GM21381 (cell line): ENCODE measurements at regions not wholly inside any gene's neighbourhood (a gene's known extent, or its start where the extent isn't known, plus 50 kb on each side); places are given as distances from the start of the nearest gene placed in this dataset.

Experiments
- ATAC-seq: cut with Tn5 transposase; IDR thresholded peaks from one replicate; pipeline ENCODE4 v1.9.1; 2021; ENCODE audit warnings: mild to moderate bottlenecking, moderate library complexity; ENCODE audit not compliant: unreplicated experiment

- no peak for ATAC-seq
Observed at GRCh38 chr2:15789381-15790062, 150.8 kb upstream of the MYCN start.

DNA sequence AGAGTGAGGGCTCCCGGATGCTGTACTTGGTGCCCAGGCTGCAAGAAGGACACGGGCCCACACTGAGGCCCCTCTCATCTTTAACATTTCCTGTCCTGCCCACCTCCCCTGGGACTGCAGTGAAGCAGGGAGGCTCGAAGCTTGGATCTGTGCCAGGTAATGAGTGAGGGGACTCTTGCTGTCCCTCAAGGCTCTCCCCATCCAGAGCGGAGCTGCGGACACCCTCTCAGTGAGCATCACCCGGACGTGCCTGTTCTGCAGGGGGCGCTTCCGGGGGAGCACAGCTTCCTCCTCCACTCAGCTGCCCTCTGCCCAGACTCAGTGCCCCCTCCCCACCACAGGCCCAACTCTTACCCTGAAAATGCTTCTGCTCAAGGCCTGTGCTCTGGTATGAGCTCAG, 150.0 kb upstream of the MYCN start:
- ATAC-seq = no peak

DNA sequence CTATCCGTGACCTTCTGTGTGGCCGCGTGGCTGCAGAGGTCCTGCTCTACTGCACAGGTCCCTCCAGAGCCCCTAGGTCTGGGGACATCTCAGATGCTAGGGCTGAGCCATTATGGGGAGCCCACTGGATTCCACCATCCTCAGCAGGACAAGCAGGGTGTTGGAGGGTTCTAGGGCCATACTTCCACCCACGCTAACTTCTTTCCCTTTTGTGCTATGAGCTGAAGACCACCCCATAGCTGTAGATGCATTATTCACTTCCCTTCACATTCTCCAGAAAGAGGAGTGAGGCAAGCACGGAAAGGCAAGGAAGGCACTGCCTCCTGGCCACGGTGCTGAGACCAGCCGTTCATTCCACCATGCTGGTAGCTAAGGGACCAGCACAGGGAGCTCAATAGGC, 149.5 kb upstream of the MYCN start:
- no peak for ATAC-seq

- no peak for ATAC-seq
Observed at GRCh38 chr2:15791294-15791693, 149.1 kb upstream of the MYCN start.

DNA sequence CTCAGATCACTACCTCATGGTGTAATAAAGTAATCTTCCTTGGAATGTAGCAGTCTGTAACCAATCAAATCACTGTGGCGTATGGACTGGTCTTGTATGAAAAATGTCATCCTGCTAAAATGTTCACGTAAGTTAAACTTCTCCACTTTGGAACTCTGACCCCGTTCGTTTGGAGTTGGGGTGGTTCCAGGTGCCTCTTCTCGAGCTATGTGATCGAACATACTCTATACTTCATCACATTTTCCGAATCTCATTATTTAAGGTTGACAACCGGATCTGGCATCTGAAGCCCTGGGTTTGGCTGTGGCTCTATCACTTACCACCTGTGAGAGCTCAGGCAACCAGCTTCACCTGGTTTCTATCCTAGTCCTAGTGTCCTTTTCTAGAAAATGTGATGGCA, 148.0 kb upstream of the MYCN start:
- ATAC-seq = no peak

GRCh38 chr2:15793078-15793913, 147.1 kb upstream of the MYCN start:
- no peak for ATAC-seq

- ATAC-seq = no peak
Observed at GRCh38 chr2:15793978-15794377, 146.4 kb upstream of the MYCN start.

- ATAC-seq = no peak
Observed at GRCh38 chr2:15794608-15795134, 145.7 kb upstream of the MYCN start.

GRCh38 chr2:15795426-15795825, 144.9 kb upstream of the MYCN start:
- ATAC-seq = no peak

GRCh38 chr2:15796167-15796942, 144.0 kb upstream of the MYCN start:
- no peak for ATAC-seq

GRCh38 chr2:15797231-15797938, 143.0 kb upstream of the MYCN start:
- ATAC-seq = no peak

DNA sequence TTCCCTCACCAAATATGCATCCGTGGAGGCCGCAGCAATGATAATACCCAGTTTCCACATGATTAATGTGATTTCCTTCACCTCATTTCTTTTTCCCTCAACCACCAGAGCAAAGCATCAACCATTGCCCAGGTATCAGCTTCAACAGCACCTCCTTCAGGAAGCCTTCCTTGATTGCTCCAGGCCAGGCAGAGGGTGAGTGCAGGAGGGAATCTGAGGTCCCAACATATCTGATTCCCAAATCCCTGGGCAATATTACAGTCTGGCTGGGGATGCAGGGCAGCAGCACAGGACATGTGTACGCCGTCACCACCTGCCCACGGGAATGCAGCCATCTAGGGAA, 142.4 kb upstream of the MYCN start:
- no peak for ATAC-seq

DNA sequence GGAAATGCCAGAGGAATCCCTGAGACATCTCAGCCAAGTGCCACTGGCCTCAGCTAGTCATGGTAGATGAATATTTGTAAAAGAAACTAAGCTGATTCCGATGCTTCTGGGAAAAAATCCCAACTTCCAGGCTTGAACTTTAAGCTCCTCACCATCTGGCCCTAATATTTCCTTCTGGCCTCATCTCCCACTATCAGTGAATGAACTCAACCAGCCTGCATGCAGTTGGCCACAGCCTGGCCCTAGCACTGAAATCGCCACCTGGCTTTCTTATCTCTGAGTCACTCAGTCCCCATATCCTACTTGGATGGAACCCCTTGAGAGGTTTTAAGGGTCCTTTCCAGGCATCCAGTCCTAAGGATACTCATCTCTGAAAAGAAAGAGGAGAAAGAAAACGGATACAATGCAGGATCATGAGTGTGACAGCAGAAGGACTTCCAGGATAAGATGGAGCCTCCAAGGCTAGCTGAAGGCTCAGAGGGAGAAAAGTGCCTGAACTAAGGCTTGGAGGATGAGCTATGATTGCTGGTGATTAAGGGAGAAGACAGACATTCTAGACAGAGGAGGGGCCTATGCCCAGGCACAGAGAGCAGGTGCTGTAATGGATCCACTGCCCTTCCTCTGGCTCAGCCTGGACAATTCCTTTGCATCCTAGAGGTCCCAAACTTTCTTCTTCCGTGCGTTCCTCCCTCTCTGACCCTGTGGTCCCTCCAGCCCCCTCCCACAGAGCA, 141.5 kb upstream of the MYCN start:
- ATAC-seq = no peak

DNA sequence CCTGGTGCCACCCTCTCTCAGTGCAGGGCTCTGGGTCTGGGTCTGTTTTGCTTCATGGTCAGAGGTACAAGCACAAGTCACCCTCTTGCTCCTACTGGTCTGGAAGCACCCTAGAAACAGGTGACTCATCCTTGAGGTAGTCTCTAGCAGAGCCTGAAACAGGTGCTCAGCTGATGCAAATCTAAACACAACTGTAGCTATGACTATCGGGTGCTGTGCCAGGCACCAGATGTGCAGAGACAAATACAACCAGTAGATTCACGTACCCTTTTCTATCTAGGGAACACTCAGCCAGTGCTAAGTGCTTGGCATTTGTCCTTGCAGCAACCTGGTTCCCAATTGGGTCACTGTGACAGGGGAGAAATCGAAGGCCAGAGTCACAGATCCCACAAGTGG, 140.9 kb upstream of the MYCN start:
- no peak for ATAC-seq

GRCh38 chr2:15800495-15801329, 139.6 kb upstream of the MYCN start:
- ATAC-seq = no peak

- ATAC-seq = no peak
Observed at GRCh38 chr2:15801439-15801838, 138.9 kb upstream of the MYCN start.

GRCh38 chr2:15801904-15802303, 138.4 kb upstream of the MYCN start:
- ATAC-seq = no peak

DNA sequence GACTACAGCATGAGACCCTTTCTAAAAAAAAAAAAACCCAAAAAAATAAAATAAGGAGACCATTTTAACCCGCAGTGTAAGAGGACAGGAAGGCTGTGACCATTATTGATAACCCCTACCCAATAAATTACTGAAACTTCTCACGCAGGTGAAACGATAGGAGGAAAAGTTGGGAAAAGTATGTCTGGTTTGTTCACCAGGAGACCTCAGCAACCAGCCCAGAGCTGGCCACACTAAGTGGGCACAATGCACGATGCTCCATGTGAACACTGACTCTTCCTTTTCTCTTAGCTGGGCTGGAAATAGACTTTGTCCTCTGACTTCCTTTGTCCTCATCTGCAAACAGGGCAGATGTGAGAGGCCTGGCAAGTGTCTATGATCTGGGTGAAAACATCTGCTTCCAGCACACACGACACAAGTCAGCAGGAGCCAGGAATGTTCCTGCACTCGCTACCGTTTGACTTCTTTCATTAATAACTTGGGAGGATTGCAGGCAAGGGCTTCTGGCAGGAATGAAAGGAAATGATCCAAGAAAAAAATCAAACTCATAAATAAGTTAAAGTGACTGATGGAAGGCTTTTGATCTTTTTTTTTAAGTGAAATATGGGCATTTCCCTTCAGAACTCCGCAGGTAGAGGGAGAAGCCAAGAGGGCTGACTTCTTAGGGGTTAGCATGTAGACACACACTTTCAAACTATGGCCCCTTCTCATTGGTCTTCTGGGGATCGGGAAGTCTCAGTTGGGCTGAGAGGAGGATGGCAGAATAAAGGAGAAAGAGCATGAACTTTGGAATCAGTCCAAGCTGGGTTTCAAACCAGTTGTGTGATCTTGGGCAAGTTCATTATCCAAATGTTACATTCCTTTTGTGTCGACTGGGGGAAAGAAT, 137.4 kb upstream of the MYCN start:
- ATAC-seq = no peak
